ENCODE measurements at regions not wholly inside any gene's neighbourhood (a gene's known extent, or its start where the extent isn't known, plus 50 kb on each side); places are given as distances from the start of the nearest gene placed in this dataset.

GRCh38 chr9:79953908-79954307 lies 382.1 kb downstream of the TLE4 start:
- Histone ChIP-seq H3K4me3 (ENCODE audit: low read depth, low read length) (no peak overlapping the region), H3K36me3 (ENCODE audit: control insufficient read depth, insufficient read depth, low read length) (no peaks in the 10 kb centered on the region), H3K27me3 (ENCODE audit: control insufficient read depth, insufficient read depth, low read length) (no peaks in the 10 kb centered on the region)
- TF ChIP-seq CTCF (IDR thresholded peaks at IDR 0.05; ENCODE audit: insufficient read depth, low read length, poor library complexity, severe bottlenecking), result no peak
- DNase-seq (ENCODE audit: low read depth), result no peak

GRCh38 chr9:79952401-79952800 lies 380.6 kb downstream of the TLE4 start:
- H3K36me3 ChIP-seq (ENCODE audit: control insufficient read depth, insufficient read depth, low read length), result no peaks in the 10 kb centered on the region
- H3K4me3 ChIP-seq (ENCODE audit: low read depth, low read length), result no peak overlapping the region
- TF ChIP-seq CTCF (IDR thresholded peaks at IDR 0.05; ENCODE audit: insufficient read depth, low read length, poor library complexity, severe bottlenecking), result no peak
- DNase-seq (ENCODE audit: low read depth), result no peak
- H3K27me3 ChIP-seq (ENCODE audit: control insufficient read depth, insufficient read depth, low read length), result no peaks in the 10 kb centered on the region

- H3K27me3 ChIP-seq (ENCODE audit: control insufficient read depth, insufficient read depth, low read length), result no peaks in the 10 kb centered on the region
- no peaks in the 10 kb centered on the region for H3K36me3 ChIP-seq (ENCODE audit: control insufficient read depth, insufficient read depth, low read length)
- no peak overlapping the region for H3K4me3 ChIP-seq (ENCODE audit: low read depth, low read length)
- no peak for TF ChIP-seq CTCF (IDR thresholded peaks at IDR 0.05; ENCODE audit: insufficient read depth, low read length, poor library complexity, severe bottlenecking)
- no peak for DNase-seq (ENCODE audit: low read depth)
These were observed 374.9 kb downstream of the TLE4 start for GRCh38 chr9:79946712-79947111.

GRCh38 chr9:79945495-79945894 lies 373.7 kb downstream of the TLE4 start:
- Histone ChIP-seq H3K4me3 (ENCODE audit: low read depth, low read length) (no peak overlapping the region), H3K27me3 (ENCODE audit: control insufficient read depth, insufficient read depth, low read length) (no peaks in the 10 kb centered on the region), H3K36me3 (ENCODE audit: control insufficient read depth, insufficient read depth, low read length) (no peaks in the 10 kb centered on the region)
- TF ChIP-seq CTCF (IDR thresholded peaks at IDR 0.05; ENCODE audit: insufficient read depth, low read length, poor library complexity, severe bottlenecking), result no peak
- DNase-seq (ENCODE audit: low read depth), result no peak

GRCh38 chr9:79945016-79945415 lies 373.3 kb downstream of the TLE4 start:
- Histone ChIP-seq H3K4me3 (ENCODE audit: low read depth, low read length) (no peak overlapping the region), H3K36me3 (ENCODE audit: control insufficient read depth, insufficient read depth, low read length) (no peaks in the 10 kb centered on the region), H3K27me3 (ENCODE audit: control insufficient read depth, insufficient read depth, low read length) (no peaks in the 10 kb centered on the region)
- no peak for DNase-seq (ENCODE audit: low read depth)
- TF ChIP-seq CTCF (IDR thresholded peaks at IDR 0.05; ENCODE audit: insufficient read depth, low read length, poor library complexity, severe bottlenecking), result no peak

- no peaks in the 10 kb centered on the region for H3K36me3 ChIP-seq (ENCODE audit: control insufficient read depth, insufficient read depth, low read length)
- no peaks in the 10 kb centered on the region for H3K27me3 ChIP-seq (ENCODE audit: control insufficient read depth, insufficient read depth, low read length)
- no peak overlapping the region for H3K4me3 ChIP-seq (ENCODE audit: low read depth, low read length)
- no peak for TF ChIP-seq CTCF (IDR thresholded peaks at IDR 0.05; ENCODE audit: insufficient read depth, low read length, poor library complexity, severe bottlenecking)
- DNase-seq (ENCODE audit: low read depth), result no peak
These were observed 369.2 kb downstream of the TLE4 start for GRCh38 chr9:79940919-79941318.

Measured in kidney epithelial cell (primary cell).